Nephron progenitor cell (in vitro differentiated cells): ENCODE measurements at regions not wholly inside any gene's neighbourhood (a gene's known extent, or its start where the extent isn't known, plus 50 kb on each side); places are given as distances from the start of the nearest gene placed in this dataset.
A peak's percentile ranks its signal among the peaks of the same experiment; 100 is the strongest.

Source experiments
- DNase-seq: peaks from one replicate; pipeline ENCODE4 v3.0.0; 2021
- H3K27ac Mint-ChIP-seq: 2 replicates; pipeline ENCODE4 v1.8.0; 2021; ENCODE audit warnings: mild to moderate bottlenecking, moderate library complexity, mixed read lengths
- H3K27me3 Mint-ChIP-seq: 2 replicates; pipeline ENCODE4 v1.8.0; 2021; ENCODE audit warnings: mild to moderate bottlenecking, low read depth, mixed read lengths; ENCODE audit not compliant: poor library complexity
- H3K36me3 Mint-ChIP-seq: 2 replicates; pipeline ENCODE4 v1.8.0; 2021; ENCODE audit warnings: low read depth, mixed read lengths
- H3K4me1 Mint-ChIP-seq: 2 replicates; pipeline ENCODE4 v1.8.0; 2021; ENCODE audit warnings: mixed read lengths
- H3K4me3 Mint-ChIP-seq: 2 replicates; pipeline ENCODE4 v1.8.0; 2021; ENCODE audit warnings: mild to moderate bottlenecking, moderate library complexity, mixed read lengths
- H3K9me3 Mint-ChIP-seq: 2 replicates; pipeline ENCODE4 v1.8.0; 2021; ENCODE audit warnings: mild to moderate bottlenecking, moderate library complexity, mixed read lengths
- CTCF ChIP-seq: fragments of 200-600 bp; sonication (generic); IDR thresholded peaks from 2 replicates; pipeline ENCODE4 v1.5.0; 2021; ENCODE audit warnings: antibody characterized with exemption

GRCh38 chr13:109344552-109345157 is 441.7 kb downstream of the IRS2 start:
- H3K27ac Mint-ChIP-seq: no peak overlapping the region
- no peak for DNase-seq

DNA sequence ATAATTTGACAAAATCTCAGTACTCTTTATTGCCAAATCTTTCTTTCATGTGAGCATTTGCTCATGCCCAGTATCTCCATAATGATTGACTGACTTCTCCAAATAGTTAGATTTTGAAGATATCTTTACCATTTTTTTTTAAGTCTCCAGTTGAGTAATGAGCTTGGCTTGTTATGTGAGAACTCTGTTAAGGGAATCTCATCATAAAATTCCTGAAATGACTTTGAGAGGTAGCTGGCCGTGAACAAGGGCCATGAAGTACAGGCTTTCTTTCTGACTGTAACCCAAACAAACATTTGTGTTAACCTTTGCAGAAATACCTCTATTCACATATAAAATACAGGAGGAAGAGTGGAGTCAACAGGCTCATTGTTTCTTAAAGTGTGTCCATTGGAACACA is 449.7 kb downstream of the IRS2 start:
- Mint-ChIP-seq H3K9me3 (no peaks in the 10 kb centered on the region), H3K4me1 (peaks cover 39% of the 10 kb centered on the region), H3K4me3 (no peak overlapping the region), H3K36me3 (no peaks in the 10 kb centered on the region), H3K27me3 (no peaks in the 10 kb centered on the region), H3K27ac (no peak overlapping the region)
- DNase-seq: no peak
- TF ChIP-seq CTCF: no peak

More at GRCh38 chr13:109344552-109345157, 441.7 kb downstream of the IRS2 start:
- no peak for TF ChIP-seq CTCF
- Mint-ChIP-seq H3K27me3 (peaks cover 8% of the 10 kb centered on the region), H3K36me3 (no peaks in the 10 kb centered on the region), H3K4me1 (no peaks in the 10 kb centered on the region), H3K4me3 (no peak overlapping the region), H3K9me3 (peaks cover 4% of the 10 kb centered on the region)

- Mint-ChIP-seq H3K27me3 (no peaks in the 10 kb centered on the region), H3K4me3 (no peak overlapping the region), H3K9me3 (no peaks in the 10 kb centered on the region), H3K27ac (no peak overlapping the region), H3K4me1 (peaks cover 46% of the 10 kb centered on the region), H3K36me3 (no peaks in the 10 kb centered on the region)
- DNase-seq: no peak
- TF ChIP-seq CTCF: no peak
Observed at GRCh38 chr13:109333893-109334651, 452.3 kb downstream of the IRS2 start.

DNA sequence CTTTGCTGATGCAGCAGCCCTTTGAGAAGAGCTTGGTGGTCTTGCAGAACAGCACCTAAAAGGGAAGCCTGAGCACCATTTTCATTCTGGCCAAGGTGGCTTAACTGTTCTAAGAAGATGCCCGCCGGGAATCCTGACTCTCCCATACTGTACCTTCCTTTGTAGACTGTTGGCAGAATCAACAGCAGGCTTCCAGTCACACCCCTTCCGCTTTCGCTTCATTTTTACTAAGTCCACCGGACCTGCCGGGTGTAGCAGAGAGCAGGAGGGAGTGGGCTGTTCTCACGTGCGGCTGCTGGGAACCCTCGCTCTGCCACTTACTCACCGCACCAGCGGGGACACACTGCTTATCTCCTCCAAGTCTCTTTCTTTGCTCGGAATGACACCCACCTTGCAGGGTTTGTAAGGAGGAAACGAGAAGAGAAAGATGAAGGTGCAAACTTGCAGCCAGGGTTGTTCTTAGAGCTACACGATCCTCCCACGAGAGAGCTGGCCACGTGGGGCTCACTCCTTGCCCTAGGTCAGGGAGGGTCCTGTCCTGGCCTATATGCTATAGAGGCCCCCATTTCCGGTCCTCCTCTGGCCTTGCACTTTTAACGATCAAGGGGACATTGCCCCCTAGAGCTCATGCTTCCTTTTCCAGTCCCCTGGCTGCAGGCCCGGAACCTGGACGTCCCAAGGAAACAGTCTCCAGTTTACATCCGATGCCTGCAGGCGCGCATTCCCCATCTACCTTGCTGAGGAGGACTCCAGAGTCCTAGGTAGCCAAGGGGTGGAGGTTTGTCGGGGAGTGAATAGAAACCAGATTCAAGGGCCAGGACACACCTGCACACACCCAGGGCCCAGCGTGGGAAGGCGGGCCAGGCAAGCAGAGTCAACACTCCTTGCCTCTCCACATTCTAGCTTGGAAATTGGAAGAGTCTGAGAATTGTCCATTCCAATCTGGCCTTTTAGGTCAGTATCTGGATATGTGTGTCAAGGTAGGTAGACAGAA is 453.6 kb downstream of the IRS2 start:
- no peak for DNase-seq
- no peaks in the 10 kb centered on the region for H3K9me3 Mint-ChIP-seq
- H3K27ac Mint-ChIP-seq: peak overlapping the region; percentile 83
- no peaks in the 10 kb centered on the region for H3K36me3 Mint-ChIP-seq
- no peaks in the 10 kb centered on the region for H3K27me3 Mint-ChIP-seq
- peak overlapping the region; percentile 69 for H3K4me3 Mint-ChIP-seq
- no peak for TF ChIP-seq CTCF
- H3K4me1 Mint-ChIP-seq: peaks cover 46% of the 10 kb centered on the region

DNA sequence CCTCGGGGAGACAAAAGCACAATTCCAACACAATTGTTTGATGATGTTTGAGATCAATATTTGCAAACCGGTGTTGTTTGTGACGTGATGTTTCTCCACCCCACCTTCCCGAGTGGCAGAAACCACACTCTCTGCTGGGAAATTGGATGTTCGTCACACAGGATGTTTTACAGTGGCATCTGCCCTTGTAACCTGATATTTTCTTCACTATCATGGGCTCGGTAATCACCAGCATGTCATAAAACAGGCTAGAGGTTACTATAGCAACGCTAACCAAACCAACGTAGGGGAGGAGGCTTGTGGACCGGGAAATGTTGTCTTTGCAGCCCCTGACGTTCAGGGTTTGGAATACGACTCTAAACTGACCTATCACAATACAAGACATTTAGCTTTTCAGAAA is 454.5 kb downstream of the IRS2 start:
- no peak for TF ChIP-seq CTCF
- Mint-ChIP-seq H3K36me3 (no peaks in the 10 kb centered on the region), H3K4me1 (peaks cover 44% of the 10 kb centered on the region), H3K9me3 (no peaks in the 10 kb centered on the region), H3K4me3 (peak overlapping the region; percentile 69), H3K27me3 (no peaks in the 10 kb centered on the region), H3K27ac (peak overlapping the region; percentile 83)
- DNase-seq: peak; percentile 46
